Endodermal cell (in vitro differentiated cells): ENCODE measurements at regions not wholly inside any gene's neighbourhood (a gene's known extent, or its start where the extent isn't known, plus 50 kb on each side); places are given as distances from the start of the nearest gene placed in this dataset.

Source experiments
- DNase-seq: peaks from one replicate; pipeline ENCODE4 v3.0.0-alpha.2; 2017
- H3K27ac ChIP-seq: 2 replicates; pipeline ENCODE4 v1.5.1; 2013; ENCODE audit warnings: mild to moderate bottlenecking, low read depth, low read length, moderate library complexity
- H3K27me3 ChIP-seq: 2 replicates; pipeline ENCODE4 v1.6.1; 2013; ENCODE audit warnings: mild to moderate bottlenecking, low read length, moderate library complexity; ENCODE audit not compliant: insufficient read depth, control insufficient read depth, poor library complexity, severe bottlenecking
- H3K36me3 ChIP-seq: 2 replicates; pipeline ENCODE4 v1.7.0; 2013; ENCODE audit warnings: mild to moderate bottlenecking, low read length, moderate library complexity; ENCODE audit not compliant: control insufficient read depth, insufficient read depth
- H3K4me1 ChIP-seq: one replicate; pipeline ENCODE4 v1.7.0; 2013; ENCODE audit warnings: low read length; ENCODE audit not compliant: control insufficient read depth, insufficient read depth
- H3K4me3 ChIP-seq: 2 replicates; pipeline ENCODE4 v1.5.1; 2013; ENCODE audit warnings: mild to moderate bottlenecking, low read length, moderate library complexity
- H3K9ac ChIP-seq: 2 replicates; pipeline ENCODE4 v1.6.1; 2013; ENCODE audit warnings: mild to moderate bottlenecking, low read length, moderate library complexity; ENCODE audit not compliant: poor library complexity, severe bottlenecking; ENCODE audit errors: extremely low read depth
- H3K9me3 ChIP-seq: 2 replicates; pipeline ENCODE4 v1.6.1; 2013; ENCODE audit warnings: mild to moderate bottlenecking, low read length, moderate library complexity; ENCODE audit not compliant: control insufficient read depth
- H3K27ac Mint-ChIP-seq: 2 replicates; pipeline ENCODE4 v1.8.0; 2020; ENCODE audit warnings: mixed read lengths
- H3K27me3 Mint-ChIP-seq: 2 replicates; pipeline ENCODE4 v1.8.0; 2021; ENCODE audit warnings: mild to moderate bottlenecking, mixed read lengths; ENCODE audit not compliant: insufficient read depth
- H3K36me3 Mint-ChIP-seq: 2 replicates; pipeline ENCODE4 v1.8.0; 2020; ENCODE audit warnings: low read depth, mixed read lengths
- H3K4me1 Mint-ChIP-seq: 2 replicates; pipeline ENCODE4 v1.8.0; 2020; ENCODE audit warnings: mixed read lengths
- H3K4me3 Mint-ChIP-seq: 2 replicates; pipeline ENCODE4 v1.8.0; 2020; ENCODE audit warnings: mild to moderate bottlenecking, moderate library complexity, mixed read lengths
- H3K9me3 Mint-ChIP-seq: 2 replicates; pipeline ENCODE4 v1.8.0; 2020; ENCODE audit warnings: mild to moderate bottlenecking, mixed read lengths
- whole genome bisulfite sequencing, 2 experiments: methylation state at CpG; one replicate each; pipeline versions ENCODE4 v1.1.5 to v1.1.7; 2013; ENCODE audit warnings: missing lambda C conversion rate in 2 of 2, mixed read lengths in 1 of 2; ENCODE audit not compliant: insufficient coverage in 1 of 2, insufficient read length in 1 of 2; 5-methylcytosine and 5-hydroxymethylcytosine counted together
- TF ChIP-seq, protein P1 (sequence below): fragments of 200-600 bp; sonication (generic); conservative IDR thresholded peaks from 2 replicates; pipeline ENCODE4 v1.5.0; 2021; ENCODE audit warnings: antibody characterized with exemption, mild to moderate bottlenecking

DNA sequence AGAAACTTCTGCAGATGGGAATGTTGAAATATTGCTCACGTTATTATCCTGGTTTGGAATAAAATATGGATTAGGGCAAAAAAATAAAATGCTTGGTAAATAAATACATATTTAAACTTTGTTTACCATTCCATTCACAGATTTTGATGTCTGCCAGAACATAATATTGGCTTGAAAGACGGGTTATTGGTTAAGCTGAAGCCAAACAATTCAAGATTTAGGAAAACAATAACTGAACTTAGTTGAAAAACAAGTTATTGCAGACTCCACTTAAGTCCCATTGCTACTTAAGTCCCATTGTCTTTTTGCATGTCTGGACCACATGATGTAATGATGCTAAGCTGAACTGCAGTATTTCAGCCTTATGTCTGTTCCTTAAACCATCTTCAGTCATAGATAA is 722.5 kb downstream of the FAT4 start:
- Histone ChIP-seq H3K9me3 (no peaks in the 10 kb centered on the region), H3K9ac (no peak overlapping the region), H3K36me3 (no peaks in the 10 kb centered on the region), H3K27ac (no peak overlapping the region), H3K4me3 (no peak overlapping the region), H3K27me3 (no peaks in the 10 kb centered on the region), H3K4me1 (no peaks in the 10 kb centered on the region)
- Mint-ChIP-seq H3K4me3 (no peak overlapping the region), H3K27ac (no peak overlapping the region), H3K36me3 (no peaks in the 10 kb centered on the region), H3K27me3 (no peaks in the 10 kb centered on the region), H3K4me1 (peaks cover 7% of the 10 kb centered on the region), H3K9me3 (peaks cover 6% of the 10 kb centered on the region)
- TF ChIP-seq, protein P1, sequence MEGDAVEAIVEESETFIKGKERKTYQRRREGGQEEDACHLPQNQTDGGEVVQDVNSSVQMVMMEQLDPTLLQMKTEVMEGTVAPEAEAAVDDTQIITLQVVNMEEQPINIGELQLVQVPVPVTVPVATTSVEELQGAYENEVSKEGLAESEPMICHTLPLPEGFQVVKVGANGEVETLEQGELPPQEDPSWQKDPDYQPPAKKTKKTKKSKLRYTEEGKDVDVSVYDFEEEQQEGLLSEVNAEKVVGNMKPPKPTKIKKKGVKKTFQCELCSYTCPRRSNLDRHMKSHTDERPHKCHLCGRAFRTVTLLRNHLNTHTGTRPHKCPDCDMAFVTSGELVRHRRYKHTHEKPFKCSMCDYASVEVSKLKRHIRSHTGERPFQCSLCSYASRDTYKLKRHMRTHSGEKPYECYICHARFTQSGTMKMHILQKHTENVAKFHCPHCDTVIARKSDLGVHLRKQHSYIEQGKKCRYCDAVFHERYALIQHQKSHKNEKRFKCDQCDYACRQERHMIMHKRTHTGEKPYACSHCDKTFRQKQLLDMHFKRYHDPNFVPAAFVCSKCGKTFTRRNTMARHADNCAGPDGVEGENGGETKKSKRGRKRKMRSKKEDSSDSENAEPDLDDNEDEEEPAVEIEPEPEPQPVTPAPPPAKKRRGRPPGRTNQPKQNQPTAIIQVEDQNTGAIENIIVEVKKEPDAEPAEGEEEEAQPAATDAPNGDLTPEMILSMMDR: no peak
- 88 to 100% methylated on average over 1 to 2 of the region's 2 CpGs for WGBS, 2 experiments
- no peak for DNase-seq

DNA sequence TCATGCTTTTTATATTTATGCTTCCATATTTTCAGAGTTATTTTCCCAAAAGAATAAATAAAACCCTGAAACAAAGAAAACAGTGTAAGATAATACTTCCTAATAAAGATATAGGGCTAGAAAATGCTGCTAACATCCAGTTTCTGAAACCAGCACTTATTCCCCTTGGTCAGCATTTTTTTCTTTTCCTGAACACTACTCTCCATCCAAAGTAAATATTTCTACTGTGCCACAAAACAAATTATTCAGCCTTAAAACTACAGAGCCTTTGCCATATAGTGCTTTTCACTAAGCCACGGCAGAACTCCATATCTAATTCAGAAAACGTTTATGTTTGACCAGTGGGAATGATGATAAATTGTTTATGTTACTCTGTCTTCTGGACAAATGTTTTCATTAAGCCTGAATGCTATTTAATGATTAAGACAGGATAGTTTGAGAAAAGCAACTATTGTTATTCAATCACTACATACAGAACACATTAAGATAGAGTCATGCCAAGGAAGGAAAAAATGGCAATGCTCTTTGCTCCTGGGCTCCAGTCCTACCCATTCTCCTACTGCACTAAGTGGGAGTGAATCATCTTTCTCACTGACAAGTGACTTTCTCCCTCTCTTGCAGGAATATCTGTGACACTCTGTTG is 723.9 kb downstream of the FAT4 start:
- H3K27ac Mint-ChIP-seq: no peak overlapping the region
- H3K9me3 Mint-ChIP-seq: peaks cover 2% of the 10 kb centered on the region
- TF ChIP-seq, protein P1: no peak
- no peaks in the 10 kb centered on the region for H3K27me3 ChIP-seq
- H3K36me3 Mint-ChIP-seq: no peaks in the 10 kb centered on the region
- H3K4me3 Mint-ChIP-seq: no peak overlapping the region
- no peak overlapping the region for H3K4me3 ChIP-seq
- no peaks in the 10 kb centered on the region for H3K36me3 ChIP-seq
- H3K4me1 ChIP-seq: no peaks in the 10 kb centered on the region
- no peak for DNase-seq
- H3K27me3 Mint-ChIP-seq: no peaks in the 10 kb centered on the region
- H3K9ac ChIP-seq: no peak overlapping the region
- 93% methylated on average over 2 of the region's 2 CpGs; no CpG with 5 or more reads in 1 of the 2 experiments for WGBS, 2 experiments
- no peaks in the 10 kb centered on the region for H3K9me3 ChIP-seq
- H3K27ac ChIP-seq: no peak overlapping the region
- H3K4me1 Mint-ChIP-seq: peaks cover 7% of the 10 kb centered on the region

DNA sequence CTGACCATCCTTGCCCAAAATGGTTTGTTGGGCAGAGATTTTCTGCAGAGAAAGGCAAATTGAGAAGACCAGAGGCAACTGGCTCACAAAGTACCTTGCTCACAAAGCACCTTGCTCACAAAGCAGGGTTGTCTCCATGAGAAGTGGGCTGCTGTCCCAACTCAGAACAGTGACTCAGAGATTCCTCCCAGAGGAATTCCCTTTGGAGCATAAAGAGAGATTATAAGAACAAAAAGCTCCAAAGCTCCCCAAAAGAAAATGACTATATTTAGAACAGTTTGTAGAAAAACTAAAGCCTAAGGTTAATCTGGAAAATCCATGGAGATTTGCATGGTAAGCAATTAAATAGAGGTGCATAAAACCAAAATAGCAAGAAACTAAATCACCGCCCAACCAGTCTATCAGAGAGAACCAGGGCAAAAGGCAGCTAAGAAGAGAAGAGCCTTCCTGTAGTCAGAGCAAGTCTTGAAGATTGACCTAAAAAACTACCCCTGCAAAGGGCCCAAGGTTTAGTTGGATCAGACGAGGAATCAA is 731.4 kb downstream of the FAT4 start:
- H3K4me1 ChIP-seq: no peaks in the 10 kb centered on the region
- Mint-ChIP-seq H3K36me3 (no peaks in the 10 kb centered on the region), H3K27me3 (no peaks in the 10 kb centered on the region), H3K4me1 (no peaks in the 10 kb centered on the region), H3K9me3 (no peaks in the 10 kb centered on the region), H3K4me3 (no peak overlapping the region), H3K27ac (no peak overlapping the region)
- H3K27ac ChIP-seq: no peak overlapping the region
- 71 to 73% methylated on average over 1 to 2 of the region's 2 CpGs for WGBS, 2 experiments
- no peaks in the 10 kb centered on the region for H3K36me3 ChIP-seq
- H3K27me3 ChIP-seq: no peaks in the 10 kb centered on the region
- no peak overlapping the region for H3K9ac ChIP-seq
- DNase-seq: no peak
- H3K4me3 ChIP-seq: no peak overlapping the region
- TF ChIP-seq, protein P1: no peak
- H3K9me3 ChIP-seq: no peaks in the 10 kb centered on the region
